AG04449 (cell line): ENCODE measurements at regions not wholly inside any gene's neighbourhood (a gene's known extent, or its start where the extent isn't known, plus 50 kb on each side); places are given as distances from the start of the nearest gene placed in this dataset.

Source experiments
- CTCF ChIA-PET: fragments of 350-600 bp; formaldehyde crosslinking; extraction: SDS; loops from one replicate; lab custom pipeline; 2021; ENCODE audit warnings: antibody characterized with exemption; lab: Yijun Ruan, JAX
- POLR2A ChIA-PET: fragments of 400-600, 350-600 bp; formaldehyde crosslinking; extraction: SDS; loops from one replicate; lab custom pipeline; 2020; ENCODE audit warnings: antibody characterized with exemption, inconsistent platforms; lab: Yijun Ruan, JAX
- DNase-seq: peaks from one replicate; pipeline ENCODE4 v3.0.0-alpha.2; 2010; ENCODE audit warnings: low read depth, low spot score
- H3K4me3 ChIP-seq: 2 replicates; pipeline ENCODE4 v1.5.1; 2011; ENCODE audit warnings: low read depth, mild to moderate bottlenecking, control low read depth, low read length
- TF ChIP-seq, protein P1 (sequence below): IDR thresholded peaks from one replicate; pipeline ENCODE4 v1.5.1; 2011; ENCODE audit warnings: mild to moderate bottlenecking, moderate library complexity, low read length, control low read depth, inconsistent platforms; ENCODE audit not compliant: insufficient read depth; ENCODE audit errors: missing control alignments

GRCh38 chr5:15215056-15215455 lies 284.9 kb upstream of the FBXL7 start:
- CTCF ChIA-PET = no interaction called here
- H3K4me3 ChIP-seq = no peak overlapping the region
- TF ChIP-seq, protein P1, sequence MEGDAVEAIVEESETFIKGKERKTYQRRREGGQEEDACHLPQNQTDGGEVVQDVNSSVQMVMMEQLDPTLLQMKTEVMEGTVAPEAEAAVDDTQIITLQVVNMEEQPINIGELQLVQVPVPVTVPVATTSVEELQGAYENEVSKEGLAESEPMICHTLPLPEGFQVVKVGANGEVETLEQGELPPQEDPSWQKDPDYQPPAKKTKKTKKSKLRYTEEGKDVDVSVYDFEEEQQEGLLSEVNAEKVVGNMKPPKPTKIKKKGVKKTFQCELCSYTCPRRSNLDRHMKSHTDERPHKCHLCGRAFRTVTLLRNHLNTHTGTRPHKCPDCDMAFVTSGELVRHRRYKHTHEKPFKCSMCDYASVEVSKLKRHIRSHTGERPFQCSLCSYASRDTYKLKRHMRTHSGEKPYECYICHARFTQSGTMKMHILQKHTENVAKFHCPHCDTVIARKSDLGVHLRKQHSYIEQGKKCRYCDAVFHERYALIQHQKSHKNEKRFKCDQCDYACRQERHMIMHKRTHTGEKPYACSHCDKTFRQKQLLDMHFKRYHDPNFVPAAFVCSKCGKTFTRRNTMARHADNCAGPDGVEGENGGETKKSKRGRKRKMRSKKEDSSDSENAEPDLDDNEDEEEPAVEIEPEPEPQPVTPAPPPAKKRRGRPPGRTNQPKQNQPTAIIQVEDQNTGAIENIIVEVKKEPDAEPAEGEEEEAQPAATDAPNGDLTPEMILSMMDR = no peak
- no peak for DNase-seq
- POLR2A ChIA-PET = no interaction called here

- TF ChIP-seq, protein P1 = no peak
- DNase-seq = no peak
- ChIA-PET CTCF (no interaction called here), POLR2A (no interaction called here)
- no peak overlapping the region for H3K4me3 ChIP-seq
Measured at GRCh38 chr5:15214010-15214409, 286.0 kb upstream of the FBXL7 start.

DNA sequence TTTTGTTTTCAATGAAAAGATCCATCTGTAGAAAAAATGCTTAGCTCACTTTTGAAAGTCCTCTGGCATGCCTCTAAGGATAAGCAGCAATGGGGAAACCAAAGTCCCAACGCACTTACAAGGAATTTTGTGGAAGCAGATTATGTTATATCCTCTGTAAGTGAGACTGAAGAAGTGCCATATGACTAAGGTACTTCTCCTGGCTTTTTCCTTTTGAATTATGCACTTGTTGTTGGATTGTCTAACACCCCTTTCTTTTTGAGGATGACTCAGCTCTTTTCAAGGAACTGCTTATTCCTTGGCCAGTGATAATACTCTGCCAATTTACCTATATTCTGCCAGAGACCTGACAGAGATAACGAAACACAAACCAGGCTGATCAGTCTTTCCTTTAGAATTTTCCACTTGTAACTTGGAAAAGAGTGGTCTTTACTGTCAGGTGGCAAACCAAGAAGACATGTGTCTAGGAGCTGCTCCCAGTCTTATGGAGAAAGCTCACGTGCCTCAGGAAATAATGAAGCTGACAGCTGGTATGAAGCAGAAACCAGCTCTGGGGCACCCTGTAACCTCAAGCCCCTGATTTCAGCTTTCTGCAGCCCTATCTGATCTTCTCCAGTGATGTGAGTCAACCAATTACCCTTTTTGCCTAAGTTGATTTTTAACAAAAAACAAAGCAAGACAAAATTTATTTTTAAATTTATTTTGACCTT lies 290.8 kb upstream of the FBXL7 start:
- POLR2A ChIA-PET = no interaction called here
- no peak overlapping the region for H3K4me3 ChIP-seq
- TF ChIP-seq, protein P1 = no peak
- DNase-seq = no peak
- CTCF ChIA-PET = no interaction called here

DNA sequence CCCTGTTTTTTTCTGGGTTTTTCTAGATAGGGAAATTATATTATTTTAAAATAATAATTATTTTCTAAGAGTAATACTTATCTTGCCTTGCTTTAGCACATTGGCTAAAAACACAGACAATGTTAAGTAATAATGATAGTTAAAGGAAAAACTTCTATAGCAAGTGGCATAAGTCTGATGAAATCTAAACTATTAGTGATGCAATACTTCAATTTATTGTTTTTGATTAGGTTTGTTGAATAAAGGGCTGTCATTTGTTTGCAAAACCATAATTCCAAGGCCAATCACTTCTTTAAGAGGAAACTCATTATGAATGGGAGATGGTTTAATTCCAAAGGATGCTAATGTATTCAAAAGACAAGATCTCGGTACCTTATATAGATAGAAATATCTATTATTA lies 293.8 kb upstream of the FBXL7 start:
- TF ChIP-seq, protein P1 = no peak
- no peak for DNase-seq
- H3K4me3 ChIP-seq = no peak overlapping the region
- ChIA-PET POLR2A (no interaction called here), CTCF (no interaction called here)

GRCh38 chr5:15203376-15203775 lies 296.6 kb upstream of the FBXL7 start:
- H3K4me3 ChIP-seq = no peak overlapping the region
- no peak for DNase-seq
- POLR2A ChIA-PET = no interaction called here
- CTCF ChIA-PET = no interaction called here
- TF ChIP-seq, protein P1 = no peak

GRCh38 chr5:15191012-15191411 lies 309.0 kb upstream of the FBXL7 start:
- POLR2A ChIA-PET = no interaction called here
- CTCF ChIA-PET = no interaction called here
- TF ChIP-seq, protein P1 = no peak
- H3K4me3 ChIP-seq = no peak overlapping the region
- DNase-seq = no peak
